Epithelial cell of proximal tubule (primary cell): ENCODE measurements at regions not wholly inside any gene's neighbourhood (a gene's known extent, or its start where the extent isn't known, plus 50 kb on each side); places are given as distances from the start of the nearest gene placed in this dataset.
"Not testable (repeated sequence)": the region's sequence is repeated elsewhere in the genome, so short reads cannot be mapped to it uniquely, and the experiment has no call there.

Source experiments
- DNase-seq: peaks from one replicate; pipeline ENCODE4 v3.0.0-alpha.2; 2011; ENCODE audit warnings: low read depth
- H3K4me3 ChIP-seq: 2 replicates; pipeline ENCODE4 v1.5.1; 2011; ENCODE audit warnings: low read depth, mild to moderate bottlenecking, low read length
- CTCF ChIP-seq: conservative IDR thresholded peaks from 2 replicates; pipeline ENCODE4 v1.5.1; 2012; ENCODE audit warnings: low read depth, mild to moderate bottlenecking, low read length

GRCh38 chr16:86351041-86351784 lies 159.1 kb upstream of the FOXF1 start:
- TF ChIP-seq CTCF, result no peak
- DNase-seq, result no peak
- no peak overlapping the region for H3K4me3 ChIP-seq

- not testable (repeated sequence) for H3K4me3 ChIP-seq, DNase-seq
Observed at GRCh38 chr16:86351785-86352139, 158.6 kb upstream of the FOXF1 start.

GRCh38 chr16:86353148-86353547 lies 157.2 kb upstream of the FOXF1 start:
- TF ChIP-seq CTCF, result no peak
- no peak overlapping the region for H3K4me3 ChIP-seq
- no peak for DNase-seq

GRCh38 chr16:86353948-86354347 lies 156.4 kb upstream of the FOXF1 start:
- no peak overlapping the region for H3K4me3 ChIP-seq
- no peak for DNase-seq
- TF ChIP-seq CTCF, result no peak

DNA sequence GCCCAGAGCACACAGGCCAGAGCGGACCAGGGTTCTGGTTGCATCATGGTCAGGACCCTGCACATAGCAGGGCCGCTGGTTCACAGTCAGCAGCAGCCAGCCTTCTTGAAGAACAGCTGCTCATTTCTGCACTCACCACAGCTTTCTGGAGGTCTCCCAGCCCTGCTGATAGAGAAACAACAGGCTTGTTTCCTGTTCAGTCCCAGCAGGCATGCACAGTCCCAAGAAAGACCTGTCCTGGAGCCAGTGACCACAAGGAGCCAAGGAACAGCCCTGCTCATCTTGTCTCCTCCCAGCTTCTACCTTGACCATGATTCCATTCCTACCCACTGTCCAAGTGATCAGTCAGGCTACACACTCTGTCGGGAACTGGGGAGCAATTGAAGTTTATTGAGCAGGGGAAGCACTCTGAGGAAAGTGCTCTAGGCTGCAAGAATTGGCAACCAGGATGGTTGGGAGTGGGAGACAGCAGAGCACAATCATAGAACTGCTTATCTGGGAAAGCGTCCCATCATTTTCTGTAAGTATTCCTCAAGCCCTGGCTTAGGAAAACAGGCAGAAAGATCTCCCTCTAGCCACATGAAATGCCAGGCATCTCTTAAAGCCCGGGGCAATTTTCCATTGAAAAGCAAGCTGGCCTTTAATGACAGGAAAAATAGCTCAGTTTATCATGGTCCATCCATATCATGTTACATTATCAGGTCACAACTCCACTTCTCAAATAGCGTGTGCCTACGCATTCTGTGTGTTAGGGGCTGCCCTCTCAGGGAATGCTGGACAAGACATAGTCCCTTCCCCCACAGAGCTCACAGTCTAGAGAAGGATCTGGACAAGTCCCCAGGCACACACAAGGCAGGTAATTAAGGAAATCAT lies 155.4 kb upstream of the FOXF1 start:
- TF ChIP-seq CTCF, result no peak
- no peak overlapping the region for H3K4me3 ChIP-seq
- no peak for DNase-seq

DNA sequence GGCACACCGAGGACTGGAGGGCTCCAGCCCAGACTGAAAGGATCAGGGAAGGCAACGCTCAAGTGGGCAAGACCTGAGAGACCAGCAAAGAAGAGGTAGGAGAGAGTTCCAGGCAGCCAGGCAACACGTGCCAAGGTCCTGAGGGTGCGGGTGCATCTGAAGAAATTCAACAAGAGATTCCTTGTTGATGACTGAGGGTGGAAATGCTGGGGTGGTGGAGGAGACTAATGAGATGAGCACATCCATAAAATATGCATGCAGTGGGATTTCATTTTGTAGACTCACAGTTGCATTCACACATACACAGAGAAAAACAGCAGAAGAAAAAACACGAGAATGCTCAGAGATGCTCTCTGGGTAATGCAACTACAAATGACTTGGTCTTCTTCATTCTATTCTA lies 154.8 kb upstream of the FOXF1 start:
- H3K4me3 ChIP-seq, result no peak overlapping the region
- no peak for DNase-seq
- no peak for TF ChIP-seq CTCF

DNA sequence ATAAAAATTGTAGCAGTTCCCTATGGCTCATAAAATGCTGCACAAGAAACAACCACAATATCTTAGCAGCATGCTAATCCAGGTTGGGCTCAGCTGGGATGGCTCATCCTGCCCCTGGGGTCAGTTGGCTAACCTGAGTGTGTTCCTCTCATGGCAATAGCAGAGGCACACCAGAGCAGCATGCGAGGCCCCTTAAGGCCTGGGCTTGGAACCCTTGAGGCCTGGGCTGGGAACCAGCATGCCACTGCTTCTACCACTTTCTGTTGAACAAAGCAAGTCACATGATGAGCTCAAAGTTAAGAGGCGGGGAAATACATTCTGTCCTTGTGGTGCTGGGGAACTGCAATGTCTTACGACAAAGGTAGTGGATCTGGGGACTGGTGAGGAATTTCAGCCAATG lies 154.4 kb upstream of the FOXF1 start:
- H3K4me3 ChIP-seq, result no peak overlapping the region
- no peak for DNase-seq
- no peak for TF ChIP-seq CTCF
